Lower lobe of right lung (tissue), 2 donors: ENCODE measurements at regions not wholly inside any gene's neighbourhood (a gene's known extent, or its start where the extent isn't known, plus 50 kb on each side); places are given as distances from the start of the nearest gene placed in this dataset.
"Not testable (repeated sequence)": the region's sequence is repeated elsewhere in the genome, so short reads cannot be mapped to it uniquely, and the experiment has no call there.

ENCODE experiments used
- ATAC-seq, 2 donors: fragments of 200-7000 bp; cut with Tn5 transposase; one replicate each; pipeline ENCODE4 v1.9.1; 2020 to 2022; ENCODE audit warnings: mild to moderate bottlenecking in 2 of 2, moderate library complexity in 2 of 2
- DNase-seq: peaks from one replicate; pipeline ENCODE4 v3.0.0-alpha.2; 2020
- H3K27ac ChIP-seq: fragments of 200-600 bp; one replicate; pipeline ENCODE4 v1.8.0; 2022
- H3K27me3 ChIP-seq: fragments of 200-600 bp; one replicate; pipeline ENCODE4 v1.8.0; 2022; ENCODE audit warnings: low read depth
- H3K36me3 ChIP-seq: fragments of 200-600 bp; one replicate; pipeline ENCODE4 v1.8.0; 2022; ENCODE audit warnings: mild to moderate bottlenecking
- H3K4me1 ChIP-seq: fragments of 200-600 bp; one replicate; pipeline ENCODE4 v1.8.0; 2022
- H3K4me3 ChIP-seq: fragments of 200-600 bp; one replicate; pipeline ENCODE4 v1.8.0; 2022; ENCODE audit warnings: mild to moderate bottlenecking
- H3K9me3 ChIP-seq: fragments of 200-600 bp; one replicate; pipeline ENCODE4 v1.8.0; 2022
- CTCF ChIP-seq: fragments of 200-600 bp; IDR thresholded peaks from one replicate; pipeline ENCODE4 v1.8.0; 2022; ENCODE audit warnings: antibody characterized with exemption, mild to moderate bottlenecking
- intact Hi-C: fragments of 100-400 bp; cut with DNase I; formaldehyde crosslinking; loops from one replicate; pipeline ENCODE4 v1.11.0; 2022
- donor health status: DM: no; HTN: yes; CAD: no; lungs with severe emphysema.

GRCh38 chr11:123344790-123345357 lies 85.2 kb upstream of the GRAMD1B start:
- intact Hi-C loops, result no loop called here
- Histone ChIP-seq H3K9me3 (no peaks in the 10 kb centered on the region), H3K27me3 (no peaks in the 10 kb centered on the region), H3K36me3 (no peaks in the 10 kb centered on the region), H3K4me1 (no peaks in the 10 kb centered on the region), H3K27ac (no peak overlapping the region), H3K4me3 (no peak overlapping the region)
- ATAC-seq, result no peak
- DNase-seq, result no peak
- TF ChIP-seq CTCF, result no peak

DNA sequence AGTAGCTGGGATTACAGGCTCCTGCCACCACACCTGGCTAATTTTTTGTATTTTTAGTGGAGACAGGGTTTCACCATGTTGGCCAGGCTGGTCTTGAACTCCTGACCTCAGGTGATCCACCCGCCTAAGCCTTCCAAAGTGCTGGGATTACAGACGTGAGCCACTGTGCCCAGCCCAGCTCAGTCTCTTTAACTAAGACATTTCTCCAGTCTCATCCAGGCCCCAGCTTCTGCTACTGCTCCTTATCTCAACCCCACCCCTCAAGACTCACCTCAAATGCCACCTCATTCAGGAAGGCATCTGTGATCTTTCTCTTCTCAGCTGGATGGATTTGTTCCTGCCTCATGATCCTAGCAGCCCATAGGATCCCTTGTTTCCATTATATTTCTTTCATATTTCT lies 85.9 kb upstream of the GRAMD1B start:
- intact Hi-C loops, DNase-seq, H3K4me1 ChIP-seq, H3K36me3 ChIP-seq, ATAC-seq, H3K27me3 ChIP-seq, H3K9me3 ChIP-seq, H3K27ac ChIP-seq, H3K4me3 ChIP-seq: not testable (repeated sequence)

DNA sequence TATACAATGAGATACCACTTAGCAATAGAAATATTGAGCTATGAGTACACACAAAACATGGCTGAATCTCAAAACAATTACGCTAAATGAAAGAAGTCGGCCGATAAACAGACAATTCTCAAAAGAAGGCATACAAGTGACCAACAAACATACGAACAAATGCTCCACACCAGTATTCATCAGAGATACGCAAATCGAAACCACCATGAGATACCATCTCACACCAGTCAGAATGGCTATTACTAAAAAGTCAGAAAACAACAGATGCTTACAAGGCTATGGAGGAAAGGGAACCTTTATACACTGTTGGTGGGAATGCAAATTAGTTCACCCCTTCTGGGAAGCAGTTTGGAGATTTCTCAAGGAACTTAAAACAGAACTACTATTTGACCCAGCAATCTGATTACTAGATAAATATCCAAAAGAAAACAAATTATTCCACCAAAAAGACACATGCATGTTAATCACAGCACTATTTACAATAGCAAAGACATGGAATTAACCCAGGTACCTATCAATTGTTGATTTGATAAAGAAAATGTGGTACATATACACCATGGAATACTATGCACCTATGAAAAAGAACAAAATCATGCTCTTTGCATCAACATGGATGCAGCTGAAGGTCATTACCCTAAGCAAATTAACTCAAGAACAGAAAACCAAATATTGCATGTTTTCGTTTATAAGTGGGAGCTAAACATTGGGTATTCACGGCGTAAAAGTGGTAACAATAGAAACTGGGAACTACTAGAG lies 90.9 kb upstream of the GRAMD1B start:
- no peak overlapping the region for H3K4me3 ChIP-seq
- H3K27me3 ChIP-seq, result no peaks in the 10 kb centered on the region
- TF ChIP-seq CTCF, result no peak
- ATAC-seq (no peak), DNase-seq (no peak)
- H3K9me3 ChIP-seq, result no peaks in the 10 kb centered on the region
- no peak overlapping the region for H3K27ac ChIP-seq
- H3K36me3 ChIP-seq, result no peaks in the 10 kb centered on the region
- no peaks in the 10 kb centered on the region for H3K4me1 ChIP-seq
- intact Hi-C loops, result no loop called here

DNA sequence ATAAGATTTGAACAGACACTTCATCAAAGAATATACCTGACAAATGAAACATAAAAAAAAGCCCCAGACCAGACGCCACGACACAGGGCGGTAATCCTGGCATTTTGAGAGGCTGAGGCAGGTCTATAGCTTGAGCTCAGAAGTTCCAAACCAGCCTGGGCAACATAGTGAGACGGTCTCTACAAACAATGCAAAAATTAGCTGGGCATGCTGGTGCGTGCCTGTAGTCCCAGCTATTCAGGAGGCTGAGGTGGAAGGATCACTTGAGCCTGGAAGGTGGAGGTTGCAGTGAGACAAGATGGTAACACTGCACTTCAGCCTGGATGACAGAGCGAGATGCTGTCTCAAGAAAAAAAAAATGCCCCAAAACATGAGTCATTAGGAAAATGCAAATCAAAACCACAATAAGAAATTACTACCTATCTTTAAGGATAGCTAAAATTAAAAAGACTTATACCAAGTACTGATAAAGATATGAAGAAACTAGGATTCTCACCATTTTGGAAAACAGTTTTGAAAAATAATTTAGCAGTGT lies 91.7 kb upstream of the GRAMD1B start:
- no peak for DNase-seq
- Histone ChIP-seq H3K4me1 (no peaks in the 10 kb centered on the region), H3K4me3 (no peak overlapping the region), H3K27ac (no peak overlapping the region), H3K27me3 (no peaks in the 10 kb centered on the region), H3K36me3 (no peaks in the 10 kb centered on the region), H3K9me3 (no peaks in the 10 kb centered on the region)
- intact Hi-C loops, result no loop called here
- no peak for TF ChIP-seq CTCF
- no peak for ATAC-seq

- Histone ChIP-seq H3K4me3 (no peak overlapping the region), H3K27me3 (no peaks in the 10 kb centered on the region), H3K27ac (no peak overlapping the region), H3K9me3 (no peaks in the 10 kb centered on the region), H3K36me3 (no peaks in the 10 kb centered on the region), H3K4me1 (no peaks in the 10 kb centered on the region)
- intact Hi-C loops, result no loop called here
- DNase-seq, result no peak
- TF ChIP-seq CTCF, result no peak
- no peak for ATAC-seq
Observed at GRCh38 chr11:123334925-123335324, 95.1 kb upstream of the GRAMD1B start.

DNA sequence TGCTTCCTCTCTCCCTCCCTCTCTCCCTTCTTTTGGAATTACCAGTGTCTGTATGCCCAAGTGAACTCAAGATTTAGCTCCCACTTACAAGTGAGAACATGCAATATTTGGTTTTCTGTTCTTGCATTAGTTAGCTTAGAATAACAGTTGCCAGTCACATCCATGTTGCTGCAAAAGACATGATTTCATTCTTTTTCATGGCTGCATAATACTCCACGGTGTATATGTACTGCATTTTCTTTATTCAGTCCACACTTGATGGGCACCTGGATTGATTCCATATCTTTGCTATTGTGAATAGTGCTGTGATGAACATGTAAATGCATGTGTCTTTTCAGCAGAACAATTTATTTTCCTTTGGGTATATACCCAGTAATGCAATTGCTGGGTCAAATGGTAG lies 97.5 kb upstream of the GRAMD1B start:
- H3K4me3 ChIP-seq, H3K9me3 ChIP-seq, H3K36me3 ChIP-seq, intact Hi-C loops, H3K27me3 ChIP-seq, H3K4me1 ChIP-seq, ATAC-seq, DNase-seq, H3K27ac ChIP-seq: not testable (repeated sequence)
